ENCODE measurements at regions not wholly inside any gene's neighbourhood (a gene's known extent, or its start where the extent isn't known, plus 50 kb on each side); places are given as distances from the start of the nearest gene placed in this dataset.

- Mint-ChIP-seq H3K4me1 (ENCODE audit: low read depth, unreplicated experiment) (no peaks in the 10 kb centered on the region), H3K36me3 (ENCODE audit: low read depth, unreplicated experiment) (no peaks in the 10 kb centered on the region), H3K27ac (ENCODE audit: unreplicated experiment) (no peak overlapping the region), H3K9me3 (ENCODE audit: unreplicated experiment) (no peaks in the 10 kb centered on the region), H3K27me3 (ENCODE audit: low read depth, unreplicated experiment) (peaks cover 3% of the 10 kb centered on the region), H3K4me3 (ENCODE audit: unreplicated experiment) (no peak overlapping the region)
- H3K4me2 ChIP-seq (ENCODE audit: low read length) = no peak overlapping the region
- no peaks in the 10 kb centered on the region for H3K27me3 ChIP-seq (ENCODE audit: insufficient read depth, low read length)
- H3K79me2 ChIP-seq (ENCODE audit: insufficient read depth, low read length) = no peaks in the 10 kb centered on the region
- no peak overlapping the region for H3K4me3 ChIP-seq (ENCODE audit: insufficient read depth, low read depth, low read length)
- H2AFZ ChIP-seq (ENCODE audit: low read depth, low read length) = no peak overlapping the region
- no peaks in the 10 kb centered on the region for H3K4me1 ChIP-seq (ENCODE audit: insufficient read depth, low read length)
- H3K27ac ChIP-seq (ENCODE audit: low read depth, low read length) = no peak overlapping the region
- H3K36me3 ChIP-seq (ENCODE audit: insufficient read depth, low read length) = no peaks in the 10 kb centered on the region
- DNase-seq (ENCODE audit: low read depth) (no peak), FAIRE-seq (peak; percentile 86)
- no peak overlapping the region for H3K9ac ChIP-seq (ENCODE audit: low read length)
- TF ChIP-seq CTCF (IDR thresholded peaks at IDR 0.05; ENCODE audit: insufficient read depth, low read depth, low read length) (no peak), EZH2 (IDR thresholded peaks at IDR 0.05; ENCODE audit: insufficient read depth, low read length) (no peak)
- no peaks in the 10 kb centered on the region for H3K9me3 ChIP-seq (ENCODE audit: insufficient read depth, low read depth, low read length)
- no peaks in the 10 kb centered on the region for H4K20me1 ChIP-seq (ENCODE audit: insufficient read depth, low read length)
Observed at GRCh38 chrX:44092778-44093177, 119.6 kb upstream of the NDP start.

- Histone ChIP-seq H2AFZ (ENCODE audit: low read depth, low read length) (no peak overlapping the region), H3K9ac (ENCODE audit: low read length) (no peak overlapping the region), H3K79me2 (ENCODE audit: insufficient read depth, low read length) (no peaks in the 10 kb centered on the region), H4K20me1 (ENCODE audit: insufficient read depth, low read length) (no peaks in the 10 kb centered on the region), H3K36me3 (ENCODE audit: insufficient read depth, low read length) (no peaks in the 10 kb centered on the region), H3K4me3 (ENCODE audit: insufficient read depth, low read depth, low read length) (no peak overlapping the region), H3K4me2 (ENCODE audit: low read length) (no peak overlapping the region), H3K27me3 (ENCODE audit: insufficient read depth, low read length) (no peaks in the 10 kb centered on the region), H3K4me1 (ENCODE audit: insufficient read depth, low read length) (no peaks in the 10 kb centered on the region), H3K27ac (ENCODE audit: low read depth, low read length) (no peak overlapping the region), H3K9me3 (ENCODE audit: insufficient read depth, low read depth, low read length) (no peaks in the 10 kb centered on the region)
- Mint-ChIP-seq H3K36me3 (ENCODE audit: low read depth, unreplicated experiment) (no peaks in the 10 kb centered on the region), H3K27me3 (ENCODE audit: low read depth, unreplicated experiment) (peaks cover 3% of the 10 kb centered on the region), H3K9me3 (ENCODE audit: unreplicated experiment) (no peaks in the 10 kb centered on the region), H3K4me3 (ENCODE audit: unreplicated experiment) (no peak overlapping the region), H3K27ac (ENCODE audit: unreplicated experiment) (no peak overlapping the region), H3K4me1 (ENCODE audit: low read depth, unreplicated experiment) (peaks cover 2% of the 10 kb centered on the region)
- FAIRE-seq = no peak
- no peak for TF ChIP-seq CTCF (IDR thresholded peaks at IDR 0.05; ENCODE audit: insufficient read depth, low read depth, low read length)
- TF ChIP-seq EZH2 (IDR thresholded peaks at IDR 0.05; ENCODE audit: insufficient read depth, low read length) = no peak
- DNase-seq (ENCODE audit: low read depth) = no peak
Observed at GRCh38 chrX:44088510-44089144, 115.4 kb upstream of the NDP start.

- H3K9ac ChIP-seq (ENCODE audit: low read length) = no peak overlapping the region
- no peak overlapping the region for H2AFZ ChIP-seq (ENCODE audit: low read depth, low read length)
- no peak overlapping the region for H3K4me2 ChIP-seq (ENCODE audit: low read length)
- no peaks in the 10 kb centered on the region for H3K27me3 ChIP-seq (ENCODE audit: insufficient read depth, low read length)
- H3K79me2 ChIP-seq (ENCODE audit: insufficient read depth, low read length) = no peaks in the 10 kb centered on the region
- Mint-ChIP-seq H3K36me3 (ENCODE audit: low read depth, unreplicated experiment) (no peaks in the 10 kb centered on the region), H3K4me3 (ENCODE audit: unreplicated experiment) (no peak overlapping the region), H3K27me3 (ENCODE audit: low read depth, unreplicated experiment) (peaks cover 3% of the 10 kb centered on the region), H3K27ac (ENCODE audit: unreplicated experiment) (no peak overlapping the region), H3K4me1 (ENCODE audit: low read depth, unreplicated experiment) (peaks cover 2% of the 10 kb centered on the region), H3K9me3 (ENCODE audit: unreplicated experiment) (no peaks in the 10 kb centered on the region)
- DNase-seq (ENCODE audit: low read depth) = no peak
- TF ChIP-seq CTCF (IDR thresholded peaks at IDR 0.05; ENCODE audit: insufficient read depth, low read depth, low read length) (no peak), EZH2 (IDR thresholded peaks at IDR 0.05; ENCODE audit: insufficient read depth, low read length) (no peak)
- FAIRE-seq = peak; percentile 81
- no peaks in the 10 kb centered on the region for H3K36me3 ChIP-seq (ENCODE audit: insufficient read depth, low read length)
- H3K9me3 ChIP-seq (ENCODE audit: insufficient read depth, low read depth, low read length) = no peaks in the 10 kb centered on the region
- H3K4me1 ChIP-seq (ENCODE audit: insufficient read depth, low read length) = no peaks in the 10 kb centered on the region
- H3K4me3 ChIP-seq (ENCODE audit: insufficient read depth, low read depth, low read length) = no peak overlapping the region
- H4K20me1 ChIP-seq (ENCODE audit: insufficient read depth, low read length) = no peaks in the 10 kb centered on the region
- no peak overlapping the region for H3K27ac ChIP-seq (ENCODE audit: low read depth, low read length)
Observed at GRCh38 chrX:44085209-44085608, 112.0 kb upstream of the NDP start.

All from astrocyte (in vitro differentiated cells and primary cell).